ENCODE measurements at regions not wholly inside any gene's neighbourhood (a gene's known extent, or its start where the extent isn't known, plus 50 kb on each side); places are given as distances from the start of the nearest gene placed in this dataset.

DNA sequence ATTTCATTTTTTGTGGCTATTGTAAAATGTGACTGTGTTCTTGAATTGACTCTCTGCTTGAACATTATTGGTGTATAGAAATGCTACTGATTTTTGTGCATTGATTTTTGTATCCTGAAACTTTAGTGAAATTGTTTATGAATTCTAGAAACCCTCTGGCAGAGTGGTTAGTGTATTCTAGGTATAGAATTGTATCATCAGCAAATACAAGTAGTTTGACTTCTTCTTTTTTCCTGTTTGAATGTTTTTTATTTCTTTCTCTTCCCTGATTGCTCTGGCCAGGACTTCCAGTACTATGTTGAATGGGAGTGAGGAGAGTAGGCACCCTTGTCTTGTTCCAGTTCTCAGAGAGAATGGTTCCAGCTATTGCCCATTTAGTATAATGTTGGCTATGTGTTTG lies 88.8 kb upstream of the HMHB1 start:
- TF ChIP-seq, protein P1, sequence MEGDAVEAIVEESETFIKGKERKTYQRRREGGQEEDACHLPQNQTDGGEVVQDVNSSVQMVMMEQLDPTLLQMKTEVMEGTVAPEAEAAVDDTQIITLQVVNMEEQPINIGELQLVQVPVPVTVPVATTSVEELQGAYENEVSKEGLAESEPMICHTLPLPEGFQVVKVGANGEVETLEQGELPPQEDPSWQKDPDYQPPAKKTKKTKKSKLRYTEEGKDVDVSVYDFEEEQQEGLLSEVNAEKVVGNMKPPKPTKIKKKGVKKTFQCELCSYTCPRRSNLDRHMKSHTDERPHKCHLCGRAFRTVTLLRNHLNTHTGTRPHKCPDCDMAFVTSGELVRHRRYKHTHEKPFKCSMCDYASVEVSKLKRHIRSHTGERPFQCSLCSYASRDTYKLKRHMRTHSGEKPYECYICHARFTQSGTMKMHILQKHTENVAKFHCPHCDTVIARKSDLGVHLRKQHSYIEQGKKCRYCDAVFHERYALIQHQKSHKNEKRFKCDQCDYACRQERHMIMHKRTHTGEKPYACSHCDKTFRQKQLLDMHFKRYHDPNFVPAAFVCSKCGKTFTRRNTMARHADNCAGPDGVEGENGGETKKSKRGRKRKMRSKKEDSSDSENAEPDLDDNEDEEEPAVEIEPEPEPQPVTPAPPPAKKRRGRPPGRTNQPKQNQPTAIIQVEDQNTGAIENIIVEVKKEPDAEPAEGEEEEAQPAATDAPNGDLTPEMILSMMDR (IDR thresholded peaks at IDR 0.05), result no peak
- no peak for TF ChIP-seq POLR2AphosphoS5 (IDR thresholded peaks at IDR 0.05)
- no peak for TF ChIP-seq POLR2A (IDR thresholded peaks at IDR 0.05)
- no peak for TF ChIP-seq EP300 (IDR thresholded peaks at IDR 0.05)

All from gastroesophageal sphincter (tissue), 3 donors.